Lower leg skin (tissue), 4 donors: ENCODE measurements at regions not wholly inside any gene's neighbourhood (a gene's known extent, or its start where the extent isn't known, plus 50 kb on each side); places are given as distances from the start of the nearest gene placed in this dataset.

Experiments used
- DNase-seq, 2 donors: peaks; one replicate each; pipeline ENCODE4 v3.0.0-alpha.2; 2019; ENCODE audit warnings: low spot score in 2 of 2
- H3K4me3 ChIP-seq: fragments of 200-600 bp; sonication (generic); 2 replicates; pipeline ENCODE4 v1.5.1; 2017; ENCODE audit warnings: mild to moderate bottlenecking, low read depth; ENCODE audit not compliant: poor library complexity, severe bottlenecking
- POLR2A ChIP-seq, 2 donors: fragments of 450-650 bp; IDR thresholded peaks; one replicate each; pipeline ENCODE4 v1.6.1; 2016 to 2017; ENCODE audit warnings: antibody characterized with exemption in 2 of 2, mild to moderate bottlenecking in 1 of 2, moderate library complexity in 1 of 2
- WGBS, 2 donors: methylation state at CpG; one replicate each; pipeline ENCODE4 v1.1.5; 2018; 5-methylcytosine and 5-hydroxymethylcytosine counted together
- intact Hi-C: fragments of 100-400 bp; cut with DNase I; formaldehyde crosslinking; loops from one replicate; pipeline ENCODE4 v1.15.0; 2023; ENCODE audit warnings: low total_unique reads
- TF ChIP-seq, protein P1 (sequence below), 3 donors: fragments of 450-650 bp; IDR thresholded peaks; one replicate each; pipeline ENCODE4 v1.5.1; 2016; ENCODE audit warnings: antibody characterized with exemption in 3 of 3, mild to moderate bottlenecking in 3 of 3, moderate library complexity in 2 of 3

DNA sequence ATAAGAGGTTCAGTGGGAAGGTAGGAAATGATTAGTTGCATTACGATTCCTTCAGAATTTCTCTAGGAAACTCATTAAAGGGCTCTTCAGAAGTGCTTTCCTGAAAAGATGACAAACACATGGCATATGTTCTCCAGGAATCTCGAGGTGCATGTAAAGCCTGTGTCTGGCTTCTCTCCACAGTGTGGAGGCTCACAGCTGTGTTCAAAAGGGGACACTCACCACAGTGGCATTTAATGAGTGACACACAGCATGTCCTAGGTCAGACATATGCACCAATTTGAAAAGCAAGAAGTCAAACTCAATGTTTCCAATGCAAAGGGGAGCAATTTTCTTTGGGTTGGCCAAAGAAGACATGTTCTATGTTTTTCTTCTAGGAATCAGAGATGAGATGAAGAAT is 976.9 kb downstream of the MAT2B start:
- intact Hi-C loops, result no loop called here
- no peak overlapping the region for H3K4me3 ChIP-seq
- 44 to 48% methylated on average over 2 of the region's 2 CpGs for whole genome bisulfite sequencing, 2 donors
- no peak for DNase-seq
- TF ChIP-seq, protein P1, sequence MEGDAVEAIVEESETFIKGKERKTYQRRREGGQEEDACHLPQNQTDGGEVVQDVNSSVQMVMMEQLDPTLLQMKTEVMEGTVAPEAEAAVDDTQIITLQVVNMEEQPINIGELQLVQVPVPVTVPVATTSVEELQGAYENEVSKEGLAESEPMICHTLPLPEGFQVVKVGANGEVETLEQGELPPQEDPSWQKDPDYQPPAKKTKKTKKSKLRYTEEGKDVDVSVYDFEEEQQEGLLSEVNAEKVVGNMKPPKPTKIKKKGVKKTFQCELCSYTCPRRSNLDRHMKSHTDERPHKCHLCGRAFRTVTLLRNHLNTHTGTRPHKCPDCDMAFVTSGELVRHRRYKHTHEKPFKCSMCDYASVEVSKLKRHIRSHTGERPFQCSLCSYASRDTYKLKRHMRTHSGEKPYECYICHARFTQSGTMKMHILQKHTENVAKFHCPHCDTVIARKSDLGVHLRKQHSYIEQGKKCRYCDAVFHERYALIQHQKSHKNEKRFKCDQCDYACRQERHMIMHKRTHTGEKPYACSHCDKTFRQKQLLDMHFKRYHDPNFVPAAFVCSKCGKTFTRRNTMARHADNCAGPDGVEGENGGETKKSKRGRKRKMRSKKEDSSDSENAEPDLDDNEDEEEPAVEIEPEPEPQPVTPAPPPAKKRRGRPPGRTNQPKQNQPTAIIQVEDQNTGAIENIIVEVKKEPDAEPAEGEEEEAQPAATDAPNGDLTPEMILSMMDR (IDR thresholded peaks at IDR 0.05), result no peak
- TF ChIP-seq POLR2A (IDR thresholded peaks at IDR 0.05), result no peak

DNA sequence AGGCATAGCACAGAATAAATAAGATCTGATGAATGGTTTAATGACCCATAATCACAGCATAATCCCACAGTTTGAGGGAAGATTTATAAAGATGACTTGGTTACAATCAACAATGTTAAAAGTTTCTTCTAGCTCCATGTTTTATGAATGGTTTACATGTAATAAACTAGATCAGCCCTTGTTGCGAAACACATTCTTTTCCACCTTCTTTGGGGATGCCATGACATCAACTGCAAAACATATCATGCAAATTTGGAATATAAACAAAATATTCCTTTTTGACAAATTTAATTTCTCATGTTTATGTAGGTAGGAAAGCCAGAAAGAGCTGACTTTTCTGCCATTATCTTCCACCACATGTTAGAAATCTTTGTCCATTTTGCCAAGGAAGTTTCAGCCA is 979.5 kb downstream of the MAT2B start:
- no peak for TF ChIP-seq POLR2A (IDR thresholded peaks at IDR 0.05)
- TF ChIP-seq, protein P1 (IDR thresholded peaks at IDR 0.05), result no peak
- intact Hi-C loops, result no loop called here
- 86 to 89% methylated on average over 1 of the region's 1 CpG for whole genome bisulfite sequencing, 2 donors
- DNase-seq, result no peak
- H3K4me3 ChIP-seq, result no peak overlapping the region

- no peak for TF ChIP-seq POLR2A (IDR thresholded peaks at IDR 0.05)
- TF ChIP-seq, protein P1 (IDR thresholded peaks at IDR 0.05), result no peak
- intact Hi-C loops, result no loop called here
- 82 to 95% methylated on average over 2 of the region's 2 CpGs for WGBS, 2 donors
These were observed 982.5 kb downstream of the MAT2B start for GRCh38 chr5:164487939-164488338.

DNA sequence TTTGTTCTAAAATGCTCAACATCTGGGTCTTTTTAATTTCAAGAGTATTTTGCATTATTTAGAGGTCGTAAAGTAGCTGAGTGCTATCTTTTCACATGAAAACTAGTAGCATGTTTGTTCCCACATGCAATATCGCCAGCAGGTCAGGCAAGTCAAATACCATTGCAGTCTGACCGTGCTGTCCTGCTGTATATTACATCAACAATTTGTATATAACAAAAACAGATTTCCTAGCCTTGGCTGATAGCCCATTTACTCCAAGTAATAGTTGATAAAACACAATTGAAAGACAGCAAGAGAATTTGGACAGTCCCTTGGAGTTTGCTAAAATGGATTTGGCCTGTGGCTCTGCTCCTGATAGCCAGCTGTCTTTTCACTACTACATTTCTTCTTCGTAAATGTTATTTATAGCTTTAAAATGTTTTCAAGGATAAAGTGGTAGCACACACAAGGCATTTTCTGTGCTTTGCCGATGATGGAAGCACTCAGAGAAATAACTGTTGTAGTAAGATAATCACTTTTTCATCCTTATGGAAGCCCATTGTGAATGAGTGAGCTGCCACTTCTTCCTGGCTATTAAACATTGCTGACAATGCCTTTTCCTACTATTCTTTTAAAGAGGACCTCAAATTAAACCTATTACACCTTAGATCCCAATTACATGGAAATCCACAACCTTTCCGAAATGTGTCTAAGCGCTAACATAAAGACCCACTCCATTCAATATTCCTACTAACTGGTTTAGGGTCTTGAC is 992.1 kb downstream of the MAT2B start:
- intact Hi-C loops, result no loop called here
- 72 to 82% methylated on average over 7 of the region's 7 CpGs for WGBS, 2 donors
- no peak overlapping the region for H3K4me3 ChIP-seq
- DNase-seq, result no peak
- TF ChIP-seq POLR2A (IDR thresholded peaks at IDR 0.05), result no peak
- TF ChIP-seq, protein P1 (IDR thresholded peaks at IDR 0.05), result no peak

More at GRCh38 chr5:164487939-164488338, 982.5 kb downstream of the MAT2B start:
- H3K4me3 ChIP-seq, result no peak overlapping the region
- no peak for DNase-seq

DNA sequence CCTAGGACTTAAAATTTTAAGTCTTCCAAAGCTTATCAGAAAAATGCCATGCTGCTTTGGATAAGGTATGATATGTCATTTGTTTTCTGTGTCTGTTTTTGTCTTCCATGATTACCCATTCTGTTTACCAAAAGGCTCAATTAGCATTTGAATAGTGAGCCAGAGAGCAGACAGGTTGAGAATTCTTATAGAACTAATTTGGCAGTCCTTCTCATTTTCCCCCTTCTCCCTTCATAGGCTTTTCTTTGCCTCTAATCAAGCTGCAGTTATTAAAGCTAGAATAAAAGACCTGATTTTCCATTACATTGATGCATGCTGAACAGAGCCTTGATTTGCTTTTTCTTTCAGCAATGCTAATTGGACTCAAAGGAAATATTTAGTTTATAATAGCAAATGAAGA is 993.0 kb downstream of the MAT2B start:
- TF ChIP-seq, protein P1 (IDR thresholded peaks at IDR 0.05), result no peak
- TF ChIP-seq POLR2A (IDR thresholded peaks at IDR 0.05), result no peak
- no peak overlapping the region for H3K4me3 ChIP-seq
- intact Hi-C loops, result no loop called here
- no peak for DNase-seq

- intact Hi-C loops, result loop anchor here (10.0 kb wide), 1 partner anchor 936 kb away; no protein-coding TSS in a partner anchor
- WGBS, 2 donors, result 82 to 93% methylated on average over 5 of the region's 5 CpGs
- no peak overlapping the region for H3K4me3 ChIP-seq
- no peak for DNase-seq
- no peak for TF ChIP-seq POLR2A (IDR thresholded peaks at IDR 0.05)
- TF ChIP-seq, protein P1 (IDR thresholded peaks at IDR 0.05), result no peak
These were observed 995.4 kb downstream of the MAT2B start for GRCh38 chr5:164500856-164501255.
